ENCODE measurements at regions not wholly inside any gene's neighbourhood (a gene's known extent, or its start where the extent isn't known, plus 50 kb on each side); places are given as distances from the start of the nearest gene placed in this dataset.
"Not testable (repeated sequence)": the region's sequence is repeated elsewhere in the genome, so short reads cannot be mapped to it uniquely, and the experiment has no call there.

DNA sequence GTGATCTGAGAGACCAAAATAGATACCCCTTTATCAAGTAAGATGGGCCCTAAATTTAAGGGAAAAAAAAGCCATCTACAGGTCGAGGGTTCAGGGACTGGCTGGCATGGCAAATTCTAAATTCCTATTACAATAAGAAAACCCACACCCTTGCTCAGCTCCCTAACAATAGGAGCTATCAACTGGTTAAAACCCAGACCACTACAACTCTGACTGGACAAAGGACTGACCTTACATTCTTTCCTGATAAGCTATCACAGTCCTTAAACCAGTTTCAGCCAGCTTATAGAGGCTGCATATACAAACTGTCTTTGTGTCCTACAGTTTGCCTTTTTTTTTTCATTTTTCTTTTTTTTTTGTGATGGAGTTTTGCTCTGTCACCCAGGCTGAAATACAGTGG lies 803.6 kb downstream of the NR2F1-AS1 start:
- DNase-seq (ENCODE audit: low spot score) = no peak

DNA sequence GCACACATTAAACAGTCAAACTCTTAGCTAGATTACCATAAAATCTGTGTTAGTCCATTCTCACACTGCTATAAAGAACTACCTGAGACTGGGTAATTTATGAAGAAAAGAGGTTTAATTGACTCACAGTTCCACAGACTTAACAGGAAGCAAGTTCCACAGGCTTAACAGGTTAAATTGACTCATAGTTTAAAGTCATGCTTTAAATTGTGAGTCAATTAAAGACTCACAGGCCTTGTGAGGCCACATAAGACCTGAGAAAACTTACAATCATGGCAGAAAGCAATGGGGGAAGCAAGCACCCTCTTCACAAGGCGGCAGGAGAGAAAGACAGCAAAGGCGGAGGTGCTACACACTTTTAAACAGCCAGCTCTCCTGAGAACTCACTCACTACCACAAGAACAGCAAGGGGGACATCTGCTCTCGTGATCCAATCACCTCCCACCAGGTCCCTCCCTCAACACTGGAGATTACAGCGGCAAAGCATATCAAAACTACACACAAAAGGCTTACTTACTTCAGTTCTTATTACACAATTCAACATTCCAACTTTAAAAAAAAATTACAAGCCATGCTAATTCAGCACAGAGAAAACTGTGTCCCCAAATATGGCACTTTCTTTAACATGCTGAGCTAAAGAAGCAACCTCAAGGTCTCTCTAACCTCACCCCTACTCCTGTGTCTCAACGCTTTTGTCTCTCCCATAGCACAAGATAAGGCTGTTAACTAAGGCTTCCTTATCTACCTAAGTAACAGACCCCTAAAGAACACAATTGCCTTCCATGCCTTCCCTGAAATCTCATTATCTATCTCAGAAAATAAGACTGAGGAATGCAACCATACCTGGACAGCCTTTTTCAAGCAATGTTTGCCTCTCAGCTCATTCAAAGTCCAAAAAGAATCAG lies 805.1 kb downstream of the NR2F1-AS1 start:
- DNase-seq (ENCODE audit: low spot score) = no peak

DNA sequence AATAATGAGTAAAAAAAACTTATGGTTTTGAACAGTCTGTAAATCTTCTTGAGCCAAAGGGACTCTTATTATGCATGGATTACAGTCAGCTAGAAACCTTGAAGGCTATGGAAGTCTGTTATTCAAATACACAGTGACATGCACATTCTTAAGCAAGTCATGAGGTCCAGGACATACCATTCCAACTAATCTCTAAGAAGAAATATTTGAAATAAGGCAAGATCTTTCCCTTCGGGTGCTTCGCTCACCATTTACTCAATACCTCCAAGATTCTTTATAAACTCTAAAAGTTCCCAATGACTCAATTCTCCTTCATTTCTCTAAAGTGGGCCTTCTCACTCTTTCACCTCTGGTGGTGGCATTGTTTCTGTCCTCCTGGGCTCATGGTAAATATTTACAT lies 811.0 kb downstream of the NR2F1-AS1 start:
- no peak for DNase-seq (ENCODE audit: low spot score)

DNA sequence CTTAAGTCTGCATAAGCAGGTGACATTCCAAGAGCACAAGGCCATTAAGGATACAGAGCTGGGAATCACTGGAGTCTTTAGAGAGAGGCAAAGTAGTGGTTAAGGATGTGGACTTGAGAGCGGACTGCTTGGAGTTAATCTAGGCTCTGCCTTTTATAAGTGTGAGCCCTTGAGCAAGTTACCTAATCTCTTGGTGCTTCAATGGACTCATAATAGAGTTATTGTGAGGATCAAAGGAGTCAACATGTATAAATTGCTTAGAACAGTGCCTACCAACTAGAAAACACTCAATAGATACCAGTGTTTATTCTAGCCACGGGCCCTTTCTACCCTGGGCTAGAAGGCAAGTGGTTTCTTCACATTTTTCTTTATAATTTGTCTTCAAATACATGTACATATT lies 819.4 kb downstream of the NR2F1-AS1 start:
- no peak for DNase-seq (ENCODE audit: low spot score)

DNA sequence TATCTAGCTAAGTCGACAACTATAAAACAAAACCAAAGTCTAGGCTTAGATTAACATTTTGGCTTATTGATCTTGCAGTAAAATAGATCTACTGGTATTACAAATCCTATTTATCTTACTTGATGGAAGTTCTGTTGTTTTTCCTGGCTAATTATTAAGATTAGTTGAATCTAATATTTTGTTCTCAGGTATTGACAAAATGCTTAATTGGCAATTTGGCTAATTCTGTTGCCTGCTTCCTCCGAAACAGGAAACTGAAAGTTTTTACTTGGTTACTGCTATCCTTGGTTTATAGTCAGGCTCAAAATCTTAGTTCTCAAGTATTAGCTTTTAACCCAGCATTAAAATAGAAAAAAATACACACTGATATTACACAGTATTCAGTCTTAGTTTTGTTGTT lies 820.5 kb downstream of the NR2F1-AS1 start:
- no peak for DNase-seq (ENCODE audit: low spot score)

DNA sequence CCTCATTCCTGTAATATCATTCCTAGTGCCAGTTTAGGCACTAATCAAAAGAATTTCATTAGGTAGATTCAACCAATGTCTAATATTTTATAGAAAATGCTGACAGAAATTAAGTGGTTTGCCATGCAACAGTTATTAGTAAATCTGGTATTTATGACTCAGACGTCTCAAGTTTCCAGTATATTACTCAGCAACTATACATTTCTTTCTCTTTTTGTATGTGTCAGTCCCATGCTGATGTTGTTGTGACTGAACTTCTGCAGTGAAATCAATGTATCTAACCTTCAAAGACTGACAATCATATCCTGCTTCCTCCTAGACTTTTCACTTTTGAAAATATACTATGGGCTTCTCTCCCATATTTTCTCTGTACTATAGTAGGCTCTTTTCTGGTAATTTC lies 822.5 kb downstream of the NR2F1-AS1 start:
- DNase-seq (ENCODE audit: low spot score) = no peak

DNA sequence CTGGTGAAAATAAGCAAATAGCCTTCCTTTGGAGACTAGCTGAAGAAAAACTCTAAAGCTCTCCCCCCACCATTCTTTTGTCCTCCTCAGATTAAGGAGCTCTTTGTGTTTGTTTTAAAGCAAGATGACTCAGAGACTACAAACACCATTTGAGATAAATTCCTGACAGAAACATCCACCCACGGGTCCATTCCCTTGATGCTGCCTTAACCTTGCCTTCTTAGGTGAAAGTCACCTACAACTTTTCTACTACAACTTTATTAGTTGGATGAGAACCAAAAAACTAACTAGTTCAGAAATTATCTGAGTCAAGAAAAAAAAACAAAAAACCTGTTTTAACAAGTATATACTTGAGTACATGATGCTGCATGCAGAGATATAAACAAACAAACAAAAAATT lies 831.1 kb downstream of the NR2F1-AS1 start:
- DNase-seq (ENCODE audit: low spot score) = no peak

DNA sequence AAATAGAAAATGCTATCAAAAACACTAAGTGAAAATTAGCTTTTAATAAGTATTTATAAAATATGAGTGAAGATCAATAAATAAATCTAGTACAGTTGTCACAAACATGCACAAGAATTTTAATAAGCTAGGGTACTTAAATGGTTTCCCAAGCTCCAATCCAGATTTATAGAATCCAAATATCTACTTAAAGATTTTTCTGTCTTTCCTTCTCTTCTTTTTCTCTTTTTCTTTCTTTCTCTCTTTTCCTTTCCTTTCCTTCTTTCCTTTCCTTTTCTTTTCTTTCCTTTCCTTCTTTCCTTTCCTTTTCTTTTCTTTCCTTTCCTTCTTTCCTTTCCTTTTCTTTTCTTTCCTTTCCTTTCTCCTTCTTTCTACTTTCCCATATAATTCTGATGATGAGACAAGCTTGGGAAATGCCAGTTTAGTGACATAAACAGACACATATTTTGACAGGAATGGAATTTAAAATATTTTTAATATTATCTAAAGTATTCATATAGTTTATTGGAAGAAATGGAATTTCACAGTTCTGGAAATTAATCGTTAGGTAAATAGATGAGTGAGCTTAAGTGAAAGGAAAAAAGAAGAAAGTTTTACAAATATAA lies 832.8 kb downstream of the NR2F1-AS1 start:
- DNase-seq (ENCODE audit: low spot score) = no peak

DNA sequence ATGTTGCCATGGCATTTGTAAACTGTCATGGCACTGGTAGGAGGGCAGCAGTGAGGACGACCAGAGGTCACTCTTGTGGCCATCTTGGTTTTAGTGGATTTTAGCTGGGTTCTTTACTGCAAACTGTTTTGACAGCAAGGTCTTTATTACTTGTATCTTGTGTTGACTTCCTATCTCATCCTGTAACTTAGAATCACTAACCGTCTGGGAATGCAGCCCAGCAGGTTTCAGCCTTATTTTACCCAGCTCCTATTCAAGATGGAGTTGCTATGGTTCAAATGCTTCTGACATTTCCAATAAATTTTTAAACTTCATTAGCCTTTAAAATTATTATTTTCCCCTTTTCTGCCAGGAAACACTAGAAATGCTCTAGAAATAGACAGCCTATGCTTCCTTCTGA lies 839.1 kb downstream of the NR2F1-AS1 start:
- DNase-seq (ENCODE audit: low spot score) = no peak

DNA sequence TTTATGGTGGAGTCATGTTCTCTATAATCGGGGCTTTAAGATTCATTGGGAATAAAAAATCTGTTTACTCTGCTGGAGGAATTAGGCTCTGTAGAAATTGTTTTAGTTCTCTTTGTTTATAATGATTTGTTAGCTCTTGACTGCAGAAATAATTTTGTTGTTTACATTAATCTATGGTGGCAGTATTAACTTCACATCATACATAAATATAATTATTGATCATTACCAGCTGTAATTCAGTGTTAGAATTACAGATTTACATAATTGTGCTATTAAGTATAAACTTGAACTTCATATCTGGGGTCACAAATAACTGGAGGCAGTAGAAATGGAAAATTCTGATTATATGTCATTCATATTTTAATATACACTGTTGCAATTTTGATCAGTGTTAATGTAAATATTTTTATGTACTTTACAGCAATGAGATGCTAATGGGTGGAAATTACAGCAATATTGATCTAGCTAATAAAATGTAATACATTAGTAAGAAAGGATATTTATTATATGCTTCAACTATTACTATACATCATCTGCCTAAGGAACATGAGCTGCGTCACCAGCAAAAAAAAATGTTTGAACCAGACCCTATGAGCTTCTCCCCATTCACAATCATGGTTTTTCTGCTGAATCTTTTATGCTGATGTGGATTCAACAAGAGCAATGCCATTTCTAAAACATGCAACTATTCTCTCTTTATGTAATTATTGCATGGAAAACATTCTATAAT lies 846.6 kb downstream of the NR2F1-AS1 start:
- no peak for DNase-seq (ENCODE audit: low spot score)

DNA sequence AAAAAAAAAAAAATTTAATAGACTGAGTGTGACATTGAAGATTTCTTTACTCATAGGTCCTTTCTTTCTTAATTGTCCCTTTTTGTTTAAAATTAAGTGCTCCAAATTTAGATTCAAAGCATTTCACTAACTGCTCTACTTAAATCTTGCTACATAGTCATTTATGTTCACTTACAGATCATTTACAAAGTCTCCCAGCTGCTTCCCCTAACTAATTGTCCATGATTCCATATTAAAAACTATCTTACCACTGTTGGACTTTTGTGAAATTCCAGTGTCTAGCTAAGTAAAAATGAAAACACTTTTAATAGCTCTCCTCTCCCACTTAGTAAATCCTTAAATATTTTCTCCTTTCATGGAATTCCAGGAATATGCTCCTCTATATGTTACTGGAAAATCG lies 850.5 kb downstream of the NR2F1-AS1 start:
- DNase-seq (ENCODE audit: low spot score) = no peak

DNA sequence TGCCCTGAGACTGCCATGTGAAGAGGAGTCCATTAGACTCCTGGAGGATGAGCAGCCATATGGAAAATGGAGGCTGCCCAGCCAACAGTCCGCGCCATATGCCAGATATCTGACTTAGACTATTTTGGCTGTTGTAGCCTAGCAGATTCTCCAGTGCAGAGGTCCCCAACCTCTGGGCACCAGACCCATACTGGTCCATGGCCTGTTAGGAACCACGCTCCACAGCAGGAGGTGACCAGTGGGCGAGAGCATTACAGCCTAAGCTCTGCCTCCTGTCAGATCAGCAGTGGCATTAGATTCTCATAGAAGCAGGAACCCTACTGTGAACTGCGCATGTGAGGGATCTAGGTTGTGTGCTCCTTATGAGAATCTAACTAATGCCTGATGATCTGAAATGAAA lies 851.9 kb downstream of the NR2F1-AS1 start:
- no peak for DNase-seq (ENCODE audit: low spot score)

DNA sequence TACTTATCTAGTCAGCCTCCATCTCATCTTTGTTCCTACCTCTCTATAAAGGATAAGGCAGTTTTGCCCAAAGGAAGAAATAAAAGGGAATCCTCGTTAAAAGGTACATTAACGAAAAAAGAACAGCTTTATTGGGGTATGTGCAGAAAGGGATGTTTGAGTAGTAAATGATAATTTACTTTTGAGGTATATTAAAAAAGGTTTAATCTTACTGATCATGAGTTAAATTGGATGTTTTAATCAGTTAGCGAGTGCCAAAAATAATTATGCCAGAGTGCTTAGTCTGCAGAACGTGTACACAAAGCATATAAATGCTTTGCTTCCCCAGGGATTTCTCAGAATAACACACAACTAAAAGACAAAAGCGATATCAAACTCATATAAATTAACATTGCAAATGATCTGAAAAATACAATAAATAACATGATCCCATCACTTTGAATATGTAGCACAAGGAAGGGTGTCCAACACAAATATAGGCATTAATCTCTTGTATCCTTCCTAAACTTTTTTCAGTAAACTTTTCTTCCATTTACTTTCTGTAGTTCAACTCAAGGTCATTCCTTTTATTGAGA lies 865.0 kb downstream of the NR2F1-AS1 start:
- DNase-seq (ENCODE audit: low spot score) = no peak

DNA sequence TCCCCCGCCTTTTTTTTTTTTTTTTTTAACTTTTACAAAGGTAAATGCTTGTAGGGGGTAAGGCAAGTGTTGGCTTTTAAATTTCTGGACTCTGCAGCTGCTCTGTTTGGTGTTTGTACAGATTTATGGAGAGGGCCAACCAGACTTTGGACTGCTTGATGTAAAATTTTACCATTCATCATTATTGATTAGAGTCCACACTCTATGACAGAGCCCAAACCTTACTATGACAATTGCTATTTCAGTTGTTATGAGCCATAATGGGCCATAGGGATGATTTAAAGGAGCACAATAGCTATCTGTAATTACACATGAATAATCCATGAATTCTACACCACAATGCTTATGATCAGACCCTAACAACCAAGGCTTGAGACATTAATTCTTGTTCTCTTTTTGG lies 867.2 kb downstream of the NR2F1-AS1 start:
- no peak for DNase-seq (ENCODE audit: low spot score)

DNA sequence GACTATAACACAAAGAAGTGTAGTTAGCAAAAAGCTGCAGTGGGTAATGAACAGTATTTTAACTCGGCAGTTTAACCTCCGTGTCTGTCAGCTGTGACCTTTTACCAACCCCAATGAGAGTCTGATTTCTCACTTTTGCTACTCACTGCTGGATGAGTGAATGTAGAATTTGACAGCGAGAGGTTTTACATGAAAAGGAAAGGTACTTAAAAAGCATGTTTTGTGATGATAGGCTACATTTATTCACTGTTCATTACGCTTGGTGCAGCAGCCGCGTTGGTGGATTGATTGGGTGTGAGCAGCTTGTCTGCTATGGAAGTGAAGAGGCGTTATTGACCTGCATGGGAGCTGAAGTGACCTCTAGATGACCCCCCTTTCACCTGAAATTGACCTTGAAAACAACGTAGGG lies 867.7 kb downstream of the NR2F1-AS1 start:
- no peak for DNase-seq (ENCODE audit: low spot score)

DNA sequence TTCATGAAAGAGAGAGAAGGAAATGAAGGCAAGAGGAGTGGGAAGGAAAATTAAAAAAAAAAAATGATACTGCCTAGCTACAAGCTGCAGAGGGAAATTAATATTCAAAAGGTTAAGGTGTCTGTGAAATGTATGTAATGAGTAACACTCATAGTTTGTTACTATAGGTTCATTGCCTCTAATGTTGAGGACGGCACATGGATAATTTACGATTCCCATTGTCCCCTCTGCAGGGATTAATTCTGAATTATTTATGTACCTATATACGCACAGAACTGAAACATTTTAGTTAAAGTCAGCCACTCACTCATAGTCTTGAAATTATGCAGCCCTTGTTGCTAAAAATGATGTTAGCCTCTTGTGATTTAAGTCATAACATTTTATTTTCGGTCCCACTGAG lies 869.1 kb downstream of the NR2F1-AS1 start:
- no peak for DNase-seq (ENCODE audit: low spot score)

DNA sequence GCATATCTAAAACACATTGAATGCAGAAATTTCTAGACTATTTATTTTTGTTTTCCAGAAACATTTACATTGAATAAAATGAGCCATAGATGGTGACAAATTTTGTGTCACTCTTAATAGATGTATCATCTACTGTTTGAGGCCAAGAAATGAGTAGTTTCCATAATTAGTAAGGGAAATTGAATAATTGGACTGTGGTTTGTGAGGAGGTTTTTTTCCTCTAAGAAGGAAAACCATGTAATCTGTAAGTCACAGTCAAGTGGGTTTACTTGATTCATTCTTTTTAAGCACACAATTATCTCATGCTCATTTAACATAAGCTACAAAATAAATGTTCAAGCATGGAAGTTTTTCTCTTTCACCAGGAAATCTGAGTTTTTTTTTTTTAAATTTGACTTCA lies 876.4 kb downstream of the NR2F1-AS1 start:
- no peak for DNase-seq (ENCODE audit: low spot score)

DNA sequence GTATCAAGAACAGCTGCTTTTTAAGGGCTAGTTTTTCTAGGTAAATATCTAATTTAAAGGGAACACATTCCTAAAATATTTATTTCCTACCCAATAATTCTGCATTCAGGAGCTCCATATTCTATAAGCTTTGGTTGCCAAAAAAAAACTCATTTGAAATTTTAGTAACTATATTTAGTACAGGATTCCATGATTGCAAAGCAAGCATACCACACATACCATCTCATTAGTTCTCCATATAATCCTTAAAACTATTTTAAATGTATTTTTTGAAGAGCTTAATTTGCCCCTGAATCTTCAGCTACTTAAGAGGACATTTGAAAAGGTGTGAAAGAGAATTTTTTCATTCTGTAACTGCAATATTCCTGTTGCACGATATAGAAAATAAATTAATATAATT lies 877.0 kb downstream of the NR2F1-AS1 start:
- DNase-seq (ENCODE audit: low spot score) = no peak

DNA sequence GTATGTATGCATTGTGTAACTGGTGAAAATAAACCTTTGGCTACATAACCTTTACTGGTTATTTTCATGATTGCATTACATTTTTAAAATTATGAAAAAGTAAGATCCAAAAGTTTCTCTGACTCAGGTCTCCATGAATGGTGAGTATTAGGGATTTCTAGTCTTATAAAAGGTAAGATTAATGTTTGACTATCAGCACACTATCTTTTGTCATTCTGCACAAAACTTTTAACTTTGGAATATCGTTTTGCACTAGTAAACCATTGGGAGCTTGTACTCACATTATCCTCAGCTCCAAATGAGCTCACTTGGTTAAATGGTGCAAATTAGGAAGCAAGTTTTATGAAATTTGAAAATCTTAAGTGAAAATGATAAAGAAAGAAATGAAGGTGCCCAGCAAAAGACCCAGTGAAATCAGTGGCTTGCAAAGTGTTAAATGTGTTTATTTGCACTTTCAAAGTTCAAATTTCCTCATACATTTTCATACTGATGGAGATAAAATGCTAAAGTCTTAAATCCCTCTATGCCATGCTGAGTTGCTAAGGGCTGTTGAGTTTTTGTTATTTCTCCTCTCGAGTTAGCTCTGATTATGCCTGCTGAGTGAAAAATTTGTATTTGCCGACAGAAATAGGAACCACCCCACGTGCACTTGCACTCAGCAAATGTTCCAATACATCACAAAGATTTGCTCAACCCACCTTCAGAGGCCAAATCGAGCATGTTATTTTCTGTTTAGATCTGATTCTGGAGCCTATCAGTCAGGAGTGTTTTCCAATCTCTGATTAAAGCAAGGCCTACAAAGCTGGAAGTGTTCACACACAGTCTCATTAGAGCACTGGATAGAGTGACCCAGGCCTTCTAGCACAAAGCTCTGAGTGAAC lies 885.7 kb downstream of the NR2F1-AS1 start:
- no peak for DNase-seq (ENCODE audit: low spot score)

DNA sequence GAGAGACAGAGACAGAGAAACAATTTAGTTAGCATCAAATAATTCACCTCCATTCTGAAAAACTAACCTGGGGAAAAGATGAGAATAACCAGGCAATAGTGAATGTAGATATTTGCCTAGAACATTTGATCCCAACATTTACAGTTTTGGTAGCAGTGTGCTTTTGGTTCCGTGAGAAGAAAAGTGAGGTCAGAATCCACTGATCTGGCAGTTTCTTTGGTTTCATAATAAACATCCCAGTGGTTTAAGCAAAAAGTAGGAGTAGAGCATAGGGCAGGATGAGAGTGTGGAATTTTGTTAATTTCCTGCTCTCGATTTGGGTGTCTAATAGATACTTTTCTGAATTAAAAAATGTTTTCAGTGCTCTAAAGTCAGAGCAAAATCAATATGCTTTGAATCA lies 887.0 kb downstream of the NR2F1-AS1 start:
- no peak for DNase-seq (ENCODE audit: low spot score)

DNA sequence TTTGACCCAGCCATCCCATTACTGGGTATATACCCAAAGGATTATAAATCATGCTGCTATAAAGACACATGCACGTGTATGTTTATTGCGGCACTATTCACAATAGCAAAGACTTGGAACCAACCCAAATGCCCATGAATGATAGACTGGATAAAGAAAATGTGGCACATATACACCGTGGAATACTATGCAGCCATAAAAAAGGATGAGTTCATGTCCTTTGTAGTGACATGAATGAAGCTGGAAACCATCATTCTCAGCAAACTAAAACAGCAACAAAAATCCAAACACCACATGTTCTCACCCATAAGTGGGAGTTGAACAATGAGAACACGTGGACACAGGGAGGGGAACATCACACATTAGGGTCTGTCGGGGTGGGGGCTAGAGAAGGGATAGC lies 889.1 kb downstream of the NR2F1-AS1 start:
- not testable (repeated sequence) for DNase-seq (ENCODE audit: low spot score)

All from CD4-positive, alpha-beta T cell treated with Interleukin-15 for 4 hours (primary cell).